ENCODE measurements at regions not wholly inside any gene's neighbourhood (a gene's known extent, or its start where the extent isn't known, plus 50 kb on each side); places are given as distances from the start of the nearest gene placed in this dataset.

- H3K27me3 ChIP-seq (ENCODE audit: control insufficient read depth, insufficient read depth, low read length), result no peaks in the 10 kb centered on the region
- ChIA-PET POLR2A (no interaction called here), CTCF (no interaction called here)
- no peak for DNase-seq (ENCODE audit: low read depth)
- H3K36me3 ChIP-seq (ENCODE audit: control insufficient read depth, insufficient read depth, low read length), result no peaks in the 10 kb centered on the region
- H3K4me3 ChIP-seq (ENCODE audit: low read depth, low read length), result no peak overlapping the region
- TF ChIP-seq, protein P1, sequence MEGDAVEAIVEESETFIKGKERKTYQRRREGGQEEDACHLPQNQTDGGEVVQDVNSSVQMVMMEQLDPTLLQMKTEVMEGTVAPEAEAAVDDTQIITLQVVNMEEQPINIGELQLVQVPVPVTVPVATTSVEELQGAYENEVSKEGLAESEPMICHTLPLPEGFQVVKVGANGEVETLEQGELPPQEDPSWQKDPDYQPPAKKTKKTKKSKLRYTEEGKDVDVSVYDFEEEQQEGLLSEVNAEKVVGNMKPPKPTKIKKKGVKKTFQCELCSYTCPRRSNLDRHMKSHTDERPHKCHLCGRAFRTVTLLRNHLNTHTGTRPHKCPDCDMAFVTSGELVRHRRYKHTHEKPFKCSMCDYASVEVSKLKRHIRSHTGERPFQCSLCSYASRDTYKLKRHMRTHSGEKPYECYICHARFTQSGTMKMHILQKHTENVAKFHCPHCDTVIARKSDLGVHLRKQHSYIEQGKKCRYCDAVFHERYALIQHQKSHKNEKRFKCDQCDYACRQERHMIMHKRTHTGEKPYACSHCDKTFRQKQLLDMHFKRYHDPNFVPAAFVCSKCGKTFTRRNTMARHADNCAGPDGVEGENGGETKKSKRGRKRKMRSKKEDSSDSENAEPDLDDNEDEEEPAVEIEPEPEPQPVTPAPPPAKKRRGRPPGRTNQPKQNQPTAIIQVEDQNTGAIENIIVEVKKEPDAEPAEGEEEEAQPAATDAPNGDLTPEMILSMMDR (IDR thresholded peaks at IDR 0.05; ENCODE audit: insufficient read depth, low read depth, low read length), result no peak
These were observed 282.7 kb upstream of the CCDC179 start for GRCh38 chr11:23143022-23143421.

- Histone ChIP-seq H3K4me3 (ENCODE audit: low read depth, low read length) (no peak overlapping the region), H3K27me3 (ENCODE audit: control insufficient read depth, insufficient read depth, low read length) (no peaks in the 10 kb centered on the region), H3K36me3 (ENCODE audit: control insufficient read depth, insufficient read depth, low read length) (no peaks in the 10 kb centered on the region)
- CTCF ChIA-PET, result no interaction called here
- TF ChIP-seq, protein P1 (IDR thresholded peaks at IDR 0.05; ENCODE audit: insufficient read depth, low read depth, low read length), result no peak
- DNase-seq (ENCODE audit: low read depth), result no peak
- POLR2A ChIA-PET, result no interaction called here
These were observed 291.5 kb upstream of the CCDC179 start for GRCh38 chr11:23151819-23152218.

GRCh38 chr11:23155503-23155902 lies 295.2 kb upstream of the CCDC179 start:
- DNase-seq (ENCODE audit: low read depth), result no peak
- no peaks in the 10 kb centered on the region for H3K27me3 ChIP-seq (ENCODE audit: control insufficient read depth, insufficient read depth, low read length)
- ChIA-PET CTCF (no interaction called here), POLR2A (no interaction called here)
- no peak overlapping the region for H3K4me3 ChIP-seq (ENCODE audit: low read depth, low read length)
- no peaks in the 10 kb centered on the region for H3K36me3 ChIP-seq (ENCODE audit: control insufficient read depth, insufficient read depth, low read length)
- TF ChIP-seq, protein P1 (IDR thresholded peaks at IDR 0.05; ENCODE audit: insufficient read depth, low read depth, low read length), result no peak

DNA sequence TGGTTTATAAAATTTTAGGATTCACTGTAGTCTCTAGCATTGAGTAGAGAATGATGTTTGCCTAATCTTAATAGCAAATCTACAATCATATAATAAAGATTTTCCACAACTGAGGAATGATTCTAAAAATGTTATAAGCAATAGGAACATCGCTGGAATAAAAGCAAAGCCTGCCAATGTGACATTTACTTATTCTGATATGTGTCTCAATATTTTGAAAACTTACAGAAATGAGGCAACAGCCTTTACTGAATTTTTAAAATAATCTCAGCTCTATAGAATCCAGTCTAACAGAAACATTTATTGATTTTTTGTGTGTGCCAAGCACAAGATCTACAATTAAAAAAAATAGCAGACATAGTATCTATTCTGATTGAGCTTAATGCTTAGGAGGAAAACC lies 303.7 kb upstream of the CCDC179 start:
- CTCF ChIA-PET, result no interaction called here
- POLR2A ChIA-PET, result no interaction called here
- Histone ChIP-seq H3K36me3 (ENCODE audit: control insufficient read depth, insufficient read depth, low read length) (no peaks in the 10 kb centered on the region), H3K27me3 (ENCODE audit: control insufficient read depth, insufficient read depth, low read length) (no peaks in the 10 kb centered on the region), H3K4me3 (ENCODE audit: low read depth, low read length) (no peak overlapping the region)
- no peak for DNase-seq (ENCODE audit: low read depth)
- TF ChIP-seq, protein P1 (IDR thresholded peaks at IDR 0.05; ENCODE audit: insufficient read depth, low read depth, low read length), result no peak

DNA sequence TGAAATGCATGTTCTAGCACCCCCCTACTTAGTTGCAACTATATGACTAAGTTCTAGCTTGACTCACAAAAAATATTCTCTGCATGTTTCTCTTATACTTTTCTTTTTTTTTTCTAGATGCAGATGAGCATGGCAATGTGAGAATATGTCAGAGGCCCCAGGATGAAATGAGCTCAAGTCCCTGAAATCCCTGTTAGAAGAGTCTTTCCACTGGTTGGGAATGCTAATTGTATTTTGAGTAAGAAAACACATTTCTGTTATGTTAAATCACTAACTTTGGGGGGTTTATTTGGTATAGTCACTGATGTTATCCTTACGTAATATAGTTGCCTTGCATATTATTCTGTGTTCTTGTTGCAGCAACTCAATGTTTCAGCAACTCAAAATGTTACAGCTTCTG lies 306.1 kb upstream of the CCDC179 start:
- Histone ChIP-seq H3K36me3 (ENCODE audit: control insufficient read depth, insufficient read depth, low read length) (no peaks in the 10 kb centered on the region), H3K27me3 (ENCODE audit: control insufficient read depth, insufficient read depth, low read length) (0 out of 2 replicates have a peak, but pooled peaks cover 2% of the 10 kb centered on the region), H3K4me3 (ENCODE audit: low read depth, low read length) (no peak overlapping the region)
- TF ChIP-seq, protein P1 (IDR thresholded peaks at IDR 0.05; ENCODE audit: insufficient read depth, low read depth, low read length), result no peak
- ChIA-PET CTCF (interaction anchor here (1.0 kb wide), 1 partner anchor 13 kb away, joined by 3 read pairs; no protein-coding TSS in a partner anchor), POLR2A (no interaction called here)
- no peak for DNase-seq (ENCODE audit: low read depth)
